ENCODE measurements at regions not wholly inside any gene's neighbourhood (a gene's known extent, or its start where the extent isn't known, plus 50 kb on each side); places are given as distances from the start of the nearest gene placed in this dataset.

GRCh38 chr12:74903522-74903921 is 306.1 kb downstream of the KCNC2 start:
- Mint-ChIP-seq H3K27me3 (ENCODE audit: unreplicated experiment) (peaks cover 20% of the 10 kb centered on the region), H3K27ac (ENCODE audit: unreplicated experiment) (no peak overlapping the region), H3K9me3 (ENCODE audit: unreplicated experiment) (no peaks in the 10 kb centered on the region), H3K36me3 (ENCODE audit: unreplicated experiment) (no peaks in the 10 kb centered on the region), H3K4me1 (ENCODE audit: unreplicated experiment) (no peaks in the 10 kb centered on the region), H3K4me3 (ENCODE audit: unreplicated experiment) (no peak overlapping the region)
- TF ChIP-seq CTCF (IDR thresholded peaks at IDR 0.05) = no peak
- no peak for DNase-seq (ENCODE audit: extremely low spot score, unreplicated experiment)

GRCh38 chr12:74906224-74906623 is 303.4 kb downstream of the KCNC2 start:
- no peak for TF ChIP-seq CTCF (IDR thresholded peaks at IDR 0.05)
- H3K4me3 Mint-ChIP-seq (ENCODE audit: unreplicated experiment) = no peak overlapping the region
- no peak overlapping the region for H3K27ac Mint-ChIP-seq (ENCODE audit: unreplicated experiment)
- peaks cover 22% of the 10 kb centered on the region for H3K27me3 Mint-ChIP-seq (ENCODE audit: unreplicated experiment)
- H3K4me1 Mint-ChIP-seq (ENCODE audit: unreplicated experiment) = no peaks in the 10 kb centered on the region
- DNase-seq (ENCODE audit: extremely low spot score, unreplicated experiment) = no peak
- no peaks in the 10 kb centered on the region for H3K9me3 Mint-ChIP-seq (ENCODE audit: unreplicated experiment)
- H3K36me3 Mint-ChIP-seq (ENCODE audit: unreplicated experiment) = no peaks in the 10 kb centered on the region

- no peak overlapping the region for H3K27ac Mint-ChIP-seq (ENCODE audit: unreplicated experiment)
- TF ChIP-seq CTCF (IDR thresholded peaks at IDR 0.05) = no peak
- DNase-seq (ENCODE audit: extremely low spot score, unreplicated experiment) = no peak
- H3K36me3 Mint-ChIP-seq (ENCODE audit: unreplicated experiment) = no peaks in the 10 kb centered on the region
- peaks cover 10% of the 10 kb centered on the region for H3K27me3 Mint-ChIP-seq (ENCODE audit: unreplicated experiment)
- H3K9me3 Mint-ChIP-seq (ENCODE audit: unreplicated experiment) = no peaks in the 10 kb centered on the region
- H3K4me3 Mint-ChIP-seq (ENCODE audit: unreplicated experiment) = no peak overlapping the region
- no peaks in the 10 kb centered on the region for H3K4me1 Mint-ChIP-seq (ENCODE audit: unreplicated experiment)
These were observed 298.8 kb downstream of the KCNC2 start for GRCh38 chr12:74910831-74911230.

GRCh38 chr12:74914378-74914777 is 295.3 kb downstream of the KCNC2 start:
- no peaks in the 10 kb centered on the region for H3K9me3 Mint-ChIP-seq (ENCODE audit: unreplicated experiment)
- no peak overlapping the region for H3K27ac Mint-ChIP-seq (ENCODE audit: unreplicated experiment)
- H3K27me3 Mint-ChIP-seq (ENCODE audit: unreplicated experiment) = peaks cover 10% of the 10 kb centered on the region
- no peaks in the 10 kb centered on the region for H3K36me3 Mint-ChIP-seq (ENCODE audit: unreplicated experiment)
- no peaks in the 10 kb centered on the region for H3K4me1 Mint-ChIP-seq (ENCODE audit: unreplicated experiment)
- no peak overlapping the region for H3K4me3 Mint-ChIP-seq (ENCODE audit: unreplicated experiment)
- no peak for TF ChIP-seq CTCF (IDR thresholded peaks at IDR 0.05)
- DNase-seq (ENCODE audit: extremely low spot score, unreplicated experiment) = no peak

- TF ChIP-seq CTCF (IDR thresholded peaks at IDR 0.05) = no peak
- Mint-ChIP-seq H3K4me3 (ENCODE audit: unreplicated experiment) (no peak overlapping the region), H3K27me3 (ENCODE audit: unreplicated experiment) (peaks cover 7% of the 10 kb centered on the region), H3K36me3 (ENCODE audit: unreplicated experiment) (no peaks in the 10 kb centered on the region), H3K4me1 (ENCODE audit: unreplicated experiment) (no peaks in the 10 kb centered on the region), H3K9me3 (ENCODE audit: unreplicated experiment) (no peaks in the 10 kb centered on the region), H3K27ac (ENCODE audit: unreplicated experiment) (no peak overlapping the region)
- DNase-seq (ENCODE audit: extremely low spot score, unreplicated experiment) = no peak
These were observed 293.9 kb downstream of the KCNC2 start for GRCh38 chr12:74915718-74916117.
